H9 (cell line): ENCODE measurements at regions not wholly inside any gene's neighbourhood (a gene's known extent, or its start where the extent isn't known, plus 50 kb on each side); places are given as distances from the start of the nearest gene placed in this dataset.

ENCODE experiments used
- DNase-seq: peaks from one replicate; pipeline ENCODE4 v3.0.0-alpha.2; 2017
- H2AFZ ChIP-seq: one replicate; pipeline ENCODE4 v1.6.1; 2013; ENCODE audit warnings: mild to moderate bottlenecking, low read length, control low read depth, moderate library complexity
- H2AK5ac ChIP-seq: 2 replicates; pipeline ENCODE4 v1.6.1; 2013; ENCODE audit warnings: low read length, control low read depth, mixed read lengths; ENCODE audit not compliant: insufficient read length
- H2BK120ac ChIP-seq: one replicate; pipeline ENCODE4 v1.6.1; 2013; ENCODE audit warnings: low read depth, mild to moderate bottlenecking, low read length, control low read depth, inconsistent platforms; ENCODE audit not compliant: poor library complexity, severe bottlenecking
- H2BK12ac ChIP-seq: 2 replicates; pipeline ENCODE4 v1.6.1; 2013; ENCODE audit warnings: low read length, control low read depth, mixed read lengths, low read depth; ENCODE audit not compliant: insufficient read length
- H2BK15ac ChIP-seq: 2 replicates; pipeline ENCODE4 v1.6.1; 2013; ENCODE audit warnings: low read depth, low read length, control low read depth
- H2BK20ac ChIP-seq: one replicate; pipeline ENCODE4 v1.6.1; 2013; ENCODE audit warnings: low read depth, mild to moderate bottlenecking, low read length, control low read depth, inconsistent platforms; ENCODE audit not compliant: poor library complexity, severe bottlenecking
- H2BK5ac ChIP-seq: 2 replicates; pipeline ENCODE4 v1.6.1; 2013; ENCODE audit warnings: low read length, control low read depth, mixed read lengths; ENCODE audit not compliant: insufficient read length
- H3K14ac ChIP-seq: 2 replicates; pipeline ENCODE4 v1.6.1; 2013; ENCODE audit warnings: low read length, control low read depth; ENCODE audit not compliant: insufficient read depth
- H3K18ac ChIP-seq: 2 replicates; pipeline ENCODE4 v1.6.1; 2013; ENCODE audit warnings: low read depth, mild to moderate bottlenecking, mixed read lengths, low read length, control low read depth; ENCODE audit not compliant: insufficient read length
- H3K23ac ChIP-seq: 2 replicates; pipeline ENCODE4 v1.6.1; 2013; ENCODE audit warnings: low read length, control low read depth, mixed read lengths, low read depth; ENCODE audit not compliant: insufficient read length
- H3K23me2 ChIP-seq: 2 replicates; pipeline ENCODE4 v1.6.1; 2013; ENCODE audit warnings: low read depth, mild to moderate bottlenecking, mixed read lengths, low read length, control low read depth; ENCODE audit not compliant: insufficient read length, poor library complexity, severe bottlenecking
- H3K27ac ChIP-seq: 2 replicates; pipeline ENCODE4 v1.5.1; 2013; ENCODE audit warnings: low read length, control low read depth, mixed read lengths, low read depth; ENCODE audit not compliant: insufficient read length
- H3K27me3 ChIP-seq: 2 replicates; pipeline ENCODE4 v1.6.1; 2013; ENCODE audit warnings: low read length, control low read depth, inconsistent platforms; ENCODE audit not compliant: insufficient read depth
- H3K4ac ChIP-seq: 2 replicates; pipeline ENCODE4 v1.6.1; 2013; ENCODE audit warnings: low read depth, mild to moderate bottlenecking, control low read depth, inconsistent platforms, low read length, moderate library complexity
- H3K4me1 ChIP-seq: 2 replicates; pipeline ENCODE4 v1.6.1; 2013; ENCODE audit warnings: low read length, control low read depth, inconsistent platforms; ENCODE audit not compliant: insufficient read depth
- H3K4me2 ChIP-seq: 2 replicates; pipeline ENCODE4 v1.6.1; 2013; ENCODE audit warnings: low read length, control low read depth, mixed read lengths; ENCODE audit not compliant: insufficient read length, insufficient read depth
- H3K56ac ChIP-seq: 2 replicates; pipeline ENCODE4 v1.6.1; 2013; ENCODE audit warnings: low read depth, mild to moderate bottlenecking, mixed read lengths, low read length, control low read depth; ENCODE audit not compliant: insufficient read length
- H3K79me1 ChIP-seq: 2 replicates; pipeline ENCODE4 v1.6.1; 2013; ENCODE audit warnings: low read depth, mild to moderate bottlenecking, moderate library complexity, low read length, control low read depth, inconsistent platforms; ENCODE audit not compliant: insufficient read depth, poor library complexity, severe bottlenecking
- H3K79me2 ChIP-seq: 2 replicates; pipeline ENCODE4 v1.6.1; 2013; ENCODE audit warnings: low read length, control low read depth, inconsistent platforms; ENCODE audit not compliant: insufficient read depth
- H3K9ac ChIP-seq: 2 replicates; pipeline ENCODE4 v1.6.1; 2013; ENCODE audit warnings: low read length, control low read depth, mixed read lengths; ENCODE audit not compliant: insufficient read length; ENCODE audit errors: extremely low read depth
- H3K9me3 ChIP-seq: one replicate; pipeline ENCODE4 v1.6.1; 2013; ENCODE audit warnings: low read depth, low read length, inconsistent platforms; ENCODE audit not compliant: control insufficient read depth
- H3T11ph ChIP-seq: one replicate; pipeline ENCODE4 v1.6.1; 2013; ENCODE audit warnings: mild to moderate bottlenecking, low read length, control low read depth, inconsistent platforms
- H4K20me1 ChIP-seq: one replicate; pipeline ENCODE4 v1.6.1; 2013; ENCODE audit not compliant: control insufficient read depth, insufficient read length, insufficient read depth
- H4K5ac ChIP-seq: 2 replicates; pipeline ENCODE4 v1.6.1; 2013; ENCODE audit warnings: low read depth, mild to moderate bottlenecking, mixed read lengths, low read length, control low read depth; ENCODE audit not compliant: insufficient read length
- H4K8ac ChIP-seq: replicated peaks from 2 replicates; pipeline ENCODE4 v1.6.1; 2013; ENCODE audit warnings: low read length, control low read depth, mixed read lengths, low read depth; ENCODE audit not compliant: insufficient read length
- H4K91ac ChIP-seq: 2 replicates; pipeline ENCODE4 v1.6.1; 2013; ENCODE audit warnings: low read depth, mild to moderate bottlenecking, moderate library complexity, mixed read lengths, low read length, control low read depth; ENCODE audit not compliant: insufficient read length
- H3K27ac Mint-ChIP-seq, 3 experiments: 2 replicates in 2 of 3; 3 replicates in 1 of 3; pipeline ENCODE4 v1.8.0; 2020 to 2021; ENCODE audit warnings: mixed read lengths in 3 of 3, mild to moderate bottlenecking in 1 of 3, moderate library complexity in 1 of 3
- H3K27me3 Mint-ChIP-seq: 2 replicates; pipeline ENCODE4 v1.8.0; 2021; ENCODE audit warnings: low read depth, mild to moderate bottlenecking, moderate library complexity, mixed read lengths
- H3K36me3 Mint-ChIP-seq, 3 experiments: 2 replicates in 2 of 3; 3 replicates in 1 of 3; pipeline ENCODE4 v1.8.0; 2020 to 2021; ENCODE audit warnings: low read depth in 3 of 3, mixed read lengths in 3 of 3; ENCODE audit not compliant: insufficient read depth in 1 of 3
- H3K4me1 Mint-ChIP-seq, 2 experiments: 2 replicates each; pipeline ENCODE4 v1.8.0; 2020; ENCODE audit warnings: mixed read lengths in 2 of 2
- H3K4me3 Mint-ChIP-seq, 2 experiments: 2 replicates in 1 of 2; 3 replicates in 1 of 2; pipeline ENCODE4 v1.8.0; 2020 to 2021; ENCODE audit warnings: mild to moderate bottlenecking in 2 of 2, mixed read lengths in 2 of 2, moderate library complexity in 1 of 2
- H3K9me3 Mint-ChIP-seq, 2 experiments: 2 replicates in 1 of 2; 3 replicates in 1 of 2; pipeline ENCODE4 v1.8.0; 2020; ENCODE audit warnings: mild to moderate bottlenecking in 2 of 2, mixed read lengths in 2 of 2, moderate library complexity in 1 of 2
- WGBS: extraction: QIAGEN DNeasy Blood & Tissue Kit; methylation state at CpG from one replicate; pipeline ENCODE4 v1.1.7; 2013; ENCODE audit warnings: missing lambda C conversion rate, low lambda C conversion rate, mixed read lengths; ENCODE audit not compliant: insufficient read length; ENCODE audit errors: extremely low coverage; 5-methylcytosine and 5-hydroxymethylcytosine counted together
- TF ChIP-seq, protein P1 (sequence below): fragments of 200-600 bp; sonication (generic); conservative IDR thresholded peaks from 3 replicates; pipeline ENCODE4 v1.8.0; 2021; ENCODE audit warnings: antibody characterized with exemption, mild to moderate bottlenecking

DNA sequence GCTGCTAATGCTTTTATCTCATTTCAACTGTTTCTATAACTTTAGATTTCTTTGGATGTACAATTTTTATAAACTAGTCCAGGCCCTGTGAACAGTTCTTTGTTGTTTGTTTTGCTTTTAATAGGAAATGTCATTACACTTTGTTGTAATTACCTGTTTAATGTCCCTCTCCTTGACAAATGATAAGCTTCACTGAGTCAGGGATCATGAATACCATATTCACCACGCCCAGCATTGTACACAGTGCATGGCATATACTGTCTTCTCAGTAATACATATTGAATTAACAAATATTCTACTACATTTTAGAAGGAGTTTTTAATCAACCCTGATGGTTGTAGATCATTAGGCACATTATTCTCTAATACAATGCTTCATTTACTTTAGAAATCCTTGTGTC lies 1105.0 kb downstream of the MAT2B start:
- H3K79me2 ChIP-seq = no peaks in the 10 kb centered on the region
- H3K27me3 ChIP-seq = no peaks in the 10 kb centered on the region
- no peak overlapping the region for H3K4me3 Mint-ChIP-seq
- no peaks in the 10 kb centered on the region for H3K79me1 ChIP-seq
- WGBS = no CpG with 5 or more reads among the region's 1 CpG
- no peak overlapping the region for H3K14ac ChIP-seq
- TF ChIP-seq, protein P1, sequence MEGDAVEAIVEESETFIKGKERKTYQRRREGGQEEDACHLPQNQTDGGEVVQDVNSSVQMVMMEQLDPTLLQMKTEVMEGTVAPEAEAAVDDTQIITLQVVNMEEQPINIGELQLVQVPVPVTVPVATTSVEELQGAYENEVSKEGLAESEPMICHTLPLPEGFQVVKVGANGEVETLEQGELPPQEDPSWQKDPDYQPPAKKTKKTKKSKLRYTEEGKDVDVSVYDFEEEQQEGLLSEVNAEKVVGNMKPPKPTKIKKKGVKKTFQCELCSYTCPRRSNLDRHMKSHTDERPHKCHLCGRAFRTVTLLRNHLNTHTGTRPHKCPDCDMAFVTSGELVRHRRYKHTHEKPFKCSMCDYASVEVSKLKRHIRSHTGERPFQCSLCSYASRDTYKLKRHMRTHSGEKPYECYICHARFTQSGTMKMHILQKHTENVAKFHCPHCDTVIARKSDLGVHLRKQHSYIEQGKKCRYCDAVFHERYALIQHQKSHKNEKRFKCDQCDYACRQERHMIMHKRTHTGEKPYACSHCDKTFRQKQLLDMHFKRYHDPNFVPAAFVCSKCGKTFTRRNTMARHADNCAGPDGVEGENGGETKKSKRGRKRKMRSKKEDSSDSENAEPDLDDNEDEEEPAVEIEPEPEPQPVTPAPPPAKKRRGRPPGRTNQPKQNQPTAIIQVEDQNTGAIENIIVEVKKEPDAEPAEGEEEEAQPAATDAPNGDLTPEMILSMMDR = no peak
- 0 out of 7 replicates have a peak, but pooled peaks cover 0 to 8% (median 0%) of the 10 kb centered on the region in 3 experiments for H3K36me3 Mint-ChIP-seq
- no peaks in the 10 kb centered on the region for H4K20me1 ChIP-seq
- H3K27me3 Mint-ChIP-seq = no peaks in the 10 kb centered on the region
- H3K23ac ChIP-seq = no peak overlapping the region
- H2AFZ ChIP-seq = no peak overlapping the region
- H3K9me3 Mint-ChIP-seq = peaks cover 3 to 5% of the 10 kb centered on the region in 2 experiments; a peak in 3 of 5 replicates
- no peak overlapping the region for H3K27ac Mint-ChIP-seq
- H3K4me2 ChIP-seq = no peak overlapping the region
- no peak overlapping the region for H4K5ac ChIP-seq
- H3K23me2 ChIP-seq = no peaks in the 10 kb centered on the region
- H2BK20ac ChIP-seq = no peak overlapping the region
- H3K18ac ChIP-seq = no peak overlapping the region
- H3K9ac ChIP-seq = no peak overlapping the region
- no peak overlapping the region for H4K91ac ChIP-seq
- no peak for DNase-seq
- H2BK120ac ChIP-seq = no peak overlapping the region
- H2AK5ac ChIP-seq = no peak overlapping the region
- H3K4me1 ChIP-seq = no peaks in the 10 kb centered on the region
- H2BK5ac ChIP-seq = no peak overlapping the region
- H3T11ph ChIP-seq = no peak overlapping the region
- H3K4ac ChIP-seq = no peak overlapping the region
- H3K56ac ChIP-seq = no peak overlapping the region
- H3K4me1 Mint-ChIP-seq = no peaks in the 10 kb centered on the region
- H2BK12ac ChIP-seq = no peak overlapping the region
- no peak overlapping the region for H4K8ac ChIP-seq
- no peak overlapping the region for H3K27ac ChIP-seq
- H3K9me3 ChIP-seq = no peaks in the 10 kb centered on the region
- no peak overlapping the region for H2BK15ac ChIP-seq
